22Rv1 (cell line): ENCODE measurements at regions not wholly inside any gene's neighbourhood (a gene's known extent, or its start where the extent isn't known, plus 50 kb on each side); places are given as distances from the start of the nearest gene placed in this dataset.

Experiments
- H3K27ac ChIP-seq: fragments of 450-650 bp; 2 replicates; pipeline ENCODE4 v1.5.1; 2017
- ZFX ChIP-seq: fragments of 450-650 bp; IDR thresholded peaks from 2 replicates; pipeline ENCODE4 v1.6.1; 2017; ENCODE audit warnings: antibody characterized with exemption, borderline replicate concordance
- TF ChIP-seq, protein P1 (sequence below): fragments of 450-650 bp; IDR thresholded peaks from 2 replicates; pipeline ENCODE4 v1.5.1; 2017; ENCODE audit warnings: mild to moderate bottlenecking

DNA sequence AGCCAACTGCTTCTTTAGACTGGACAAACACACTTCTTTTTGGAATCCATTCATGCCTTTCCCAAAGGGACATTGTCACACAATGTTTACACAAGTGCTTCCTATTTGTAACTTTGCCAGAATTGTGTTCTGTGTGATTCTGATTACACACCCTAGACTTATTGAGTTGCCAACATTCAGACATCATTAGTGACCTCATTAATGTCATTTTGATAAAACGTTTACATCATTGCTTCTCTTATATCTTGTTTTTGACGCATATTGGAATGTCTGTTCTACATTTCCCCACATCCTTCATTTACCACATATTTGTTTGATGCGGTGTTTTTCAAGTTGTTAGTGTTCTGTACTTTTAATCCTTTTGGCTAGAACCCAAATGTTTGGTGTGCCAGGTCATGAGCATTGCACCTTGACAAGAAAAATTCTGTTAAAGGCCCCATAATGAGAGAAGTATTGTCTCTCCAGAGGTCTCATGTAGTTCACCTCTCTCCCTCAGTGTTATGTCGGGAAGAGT is 305.5 kb downstream of the AEBP2 start:
- H3K27ac ChIP-seq, result no peak overlapping the region
- TF ChIP-seq ZFX, result no peak
- TF ChIP-seq, protein P1, sequence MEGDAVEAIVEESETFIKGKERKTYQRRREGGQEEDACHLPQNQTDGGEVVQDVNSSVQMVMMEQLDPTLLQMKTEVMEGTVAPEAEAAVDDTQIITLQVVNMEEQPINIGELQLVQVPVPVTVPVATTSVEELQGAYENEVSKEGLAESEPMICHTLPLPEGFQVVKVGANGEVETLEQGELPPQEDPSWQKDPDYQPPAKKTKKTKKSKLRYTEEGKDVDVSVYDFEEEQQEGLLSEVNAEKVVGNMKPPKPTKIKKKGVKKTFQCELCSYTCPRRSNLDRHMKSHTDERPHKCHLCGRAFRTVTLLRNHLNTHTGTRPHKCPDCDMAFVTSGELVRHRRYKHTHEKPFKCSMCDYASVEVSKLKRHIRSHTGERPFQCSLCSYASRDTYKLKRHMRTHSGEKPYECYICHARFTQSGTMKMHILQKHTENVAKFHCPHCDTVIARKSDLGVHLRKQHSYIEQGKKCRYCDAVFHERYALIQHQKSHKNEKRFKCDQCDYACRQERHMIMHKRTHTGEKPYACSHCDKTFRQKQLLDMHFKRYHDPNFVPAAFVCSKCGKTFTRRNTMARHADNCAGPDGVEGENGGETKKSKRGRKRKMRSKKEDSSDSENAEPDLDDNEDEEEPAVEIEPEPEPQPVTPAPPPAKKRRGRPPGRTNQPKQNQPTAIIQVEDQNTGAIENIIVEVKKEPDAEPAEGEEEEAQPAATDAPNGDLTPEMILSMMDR, result no peak

DNA sequence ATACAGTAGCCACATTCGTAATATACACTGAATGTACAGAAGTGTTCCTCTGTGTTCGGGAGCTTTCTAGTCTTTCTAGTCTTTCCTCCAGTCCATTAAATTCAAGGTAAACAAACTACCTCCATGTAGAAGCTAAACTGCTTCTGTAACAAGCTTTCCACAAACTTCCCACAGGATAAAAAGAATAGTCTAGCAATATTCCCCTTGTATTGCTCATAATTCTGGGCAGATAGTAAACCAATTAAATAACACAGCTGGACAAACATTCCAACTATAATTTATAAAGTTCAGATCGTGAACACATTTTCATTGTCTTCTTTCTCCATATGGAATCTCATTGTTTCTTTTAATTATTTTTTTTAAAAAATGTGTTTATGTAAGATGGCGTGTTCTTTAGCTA is 307.2 kb downstream of the AEBP2 start:
- no peak overlapping the region for H3K27ac ChIP-seq
- TF ChIP-seq, protein P1, result no peak
- TF ChIP-seq ZFX, result no peak

DNA sequence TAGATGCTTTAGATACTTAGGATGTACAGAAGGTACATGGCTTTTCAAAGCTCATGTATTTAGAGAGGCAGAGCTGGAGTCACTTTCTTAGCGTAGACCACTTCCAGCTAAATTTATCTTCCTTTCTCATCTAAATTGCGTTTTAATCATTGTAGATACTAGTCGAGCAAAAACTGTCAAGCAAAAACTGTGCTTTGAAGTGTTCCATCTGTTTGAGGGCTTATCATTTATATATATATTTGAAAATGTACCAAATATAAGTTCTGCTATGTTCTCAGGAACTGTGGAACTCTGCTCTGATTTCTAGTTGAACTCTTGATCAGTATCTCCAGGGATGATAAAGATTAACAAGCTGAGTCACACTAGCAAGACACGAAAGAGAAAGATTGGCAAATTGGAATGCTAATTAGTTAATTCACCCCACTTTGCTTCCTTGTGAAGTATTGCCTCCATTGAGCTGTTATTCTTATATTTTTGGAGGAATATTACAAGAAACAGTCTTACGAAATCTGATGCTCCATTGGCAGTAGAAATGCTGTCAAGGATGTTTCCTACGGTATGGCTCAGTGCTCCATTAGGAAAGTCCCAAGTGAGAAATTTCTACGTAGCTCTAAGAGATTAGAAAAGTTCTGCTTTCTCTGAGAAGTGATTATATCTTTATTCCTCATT is 310.7 kb downstream of the AEBP2 start:
- TF ChIP-seq, protein P1, result no peak
- no peak for TF ChIP-seq ZFX
- no peak overlapping the region for H3K27ac ChIP-seq

DNA sequence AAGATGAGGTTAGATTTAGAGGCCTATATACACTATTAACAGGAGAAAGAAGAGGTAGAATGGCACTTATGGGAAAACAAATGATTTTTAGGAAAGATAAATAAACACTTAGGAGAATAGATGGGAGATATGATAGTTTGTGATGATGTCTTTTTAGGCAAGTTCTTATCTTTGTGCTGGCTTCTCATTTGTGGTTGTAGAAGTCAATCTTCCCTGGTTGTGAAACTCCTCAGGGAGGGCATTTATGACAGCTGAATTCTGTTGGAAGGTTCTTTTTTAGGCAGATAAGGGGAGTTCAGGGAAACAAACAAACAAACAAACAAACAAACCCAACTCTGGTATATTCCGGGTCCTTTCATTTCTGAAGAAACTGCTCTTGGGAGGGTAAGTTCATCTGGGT is 311.8 kb downstream of the AEBP2 start:
- no peak overlapping the region for H3K27ac ChIP-seq
- TF ChIP-seq ZFX, result no peak
- TF ChIP-seq, protein P1, result no peak

DNA sequence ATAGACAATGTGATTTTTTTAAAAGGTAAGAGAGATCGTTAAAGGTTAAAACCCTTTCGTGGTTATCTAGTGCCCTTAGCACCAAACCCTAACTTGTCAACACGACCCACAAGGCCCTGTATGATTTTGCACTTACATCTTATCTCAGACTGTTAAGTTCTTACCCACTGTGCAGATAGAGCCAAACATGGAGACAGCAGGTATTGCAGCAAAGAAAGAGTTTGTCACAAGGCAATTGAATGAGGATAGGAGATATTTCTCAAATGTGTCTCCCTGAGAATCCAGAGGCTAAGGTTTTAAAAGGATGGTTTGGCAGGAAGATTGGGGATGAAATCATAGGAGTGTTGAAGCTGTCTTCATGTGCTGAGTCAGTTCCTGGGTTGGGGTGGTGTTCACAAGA is 313.4 kb downstream of the AEBP2 start:
- TF ChIP-seq ZFX, result no peak
- TF ChIP-seq, protein P1, result no peak
- no peak overlapping the region for H3K27ac ChIP-seq

DNA sequence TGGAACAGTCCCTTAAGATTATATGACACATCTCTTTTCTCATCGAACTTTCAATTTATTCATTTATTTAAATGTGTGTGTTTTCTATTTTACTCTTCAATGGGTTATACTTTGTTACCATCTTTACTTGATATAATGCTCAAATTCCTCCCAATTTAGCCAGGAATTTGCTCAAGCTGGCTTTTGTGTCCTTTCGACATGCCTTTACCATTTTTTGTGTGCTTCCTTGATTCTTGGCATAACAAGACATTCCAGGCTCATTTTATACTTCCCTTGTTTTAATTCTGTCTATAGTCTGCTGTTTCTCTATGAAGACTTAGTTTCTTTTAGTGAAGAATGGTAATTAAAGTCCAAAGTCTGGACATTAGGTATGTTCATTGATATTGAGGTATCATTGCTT is 315.8 kb downstream of the AEBP2 start:
- no peak overlapping the region for H3K27ac ChIP-seq
- TF ChIP-seq, protein P1, result no peak
- TF ChIP-seq ZFX, result no peak

DNA sequence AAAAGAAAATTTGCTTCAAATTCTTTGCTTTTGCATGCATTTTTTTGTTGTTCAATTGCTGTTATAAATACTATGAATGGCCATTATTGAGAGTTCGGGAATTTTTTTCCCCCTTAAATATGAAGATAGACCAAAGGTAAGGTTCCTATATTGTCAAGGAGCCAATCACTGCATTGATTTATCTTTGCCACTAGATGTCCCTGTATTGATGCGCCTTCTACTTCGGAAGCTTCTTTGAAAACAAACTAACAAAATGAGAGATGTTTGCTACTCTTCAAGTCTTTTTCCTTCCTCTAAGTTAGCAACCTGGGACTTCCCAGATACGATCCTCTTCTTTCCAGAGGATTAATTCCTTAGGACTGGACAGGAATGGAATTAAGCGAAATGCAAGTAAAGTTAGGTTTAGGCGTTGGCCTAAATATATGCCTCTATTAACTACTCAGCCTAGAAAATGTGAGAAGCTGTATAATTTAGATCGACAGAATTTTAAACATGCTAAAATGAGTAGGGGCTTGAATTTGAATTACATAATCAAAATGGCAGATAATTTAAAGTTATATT is 318.1 kb downstream of the AEBP2 start:
- no peak for TF ChIP-seq ZFX
- TF ChIP-seq, protein P1, result peak; percentile 94
- no peak overlapping the region for H3K27ac ChIP-seq
